ENCODE measurements at regions not wholly inside any gene's neighbourhood (a gene's known extent, or its start where the extent isn't known, plus 50 kb on each side); places are given as distances from the start of the nearest gene placed in this dataset.
"Not testable (repeated sequence)": the region's sequence is repeated elsewhere in the genome, so short reads cannot be mapped to it uniquely, and the experiment has no call there.

GRCh38 chrY:3120234-3120633 lies 185.1 kb downstream of the ZFY start:
- TF ChIP-seq, protein P1, sequence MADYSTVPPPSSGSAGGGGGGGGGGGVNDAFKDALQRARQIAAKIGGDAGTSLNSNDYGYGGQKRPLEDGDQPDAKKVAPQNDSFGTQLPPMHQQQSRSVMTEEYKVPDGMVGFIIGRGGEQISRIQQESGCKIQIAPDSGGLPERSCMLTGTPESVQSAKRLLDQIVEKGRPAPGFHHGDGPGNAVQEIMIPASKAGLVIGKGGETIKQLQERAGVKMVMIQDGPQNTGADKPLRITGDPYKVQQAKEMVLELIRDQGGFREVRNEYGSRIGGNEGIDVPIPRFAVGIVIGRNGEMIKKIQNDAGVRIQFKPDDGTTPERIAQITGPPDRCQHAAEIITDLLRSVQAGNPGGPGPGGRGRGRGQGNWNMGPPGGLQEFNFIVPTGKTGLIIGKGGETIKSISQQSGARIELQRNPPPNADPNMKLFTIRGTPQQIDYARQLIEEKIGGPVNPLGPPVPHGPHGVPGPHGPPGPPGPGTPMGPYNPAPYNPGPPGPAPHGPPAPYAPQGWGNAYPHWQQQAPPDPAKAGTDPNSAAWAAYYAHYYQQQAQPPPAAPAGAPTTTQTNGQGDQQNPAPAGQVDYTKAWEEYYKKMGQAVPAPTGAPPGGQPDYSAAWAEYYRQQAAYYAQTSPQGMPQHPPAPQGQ (CRISPR knock-in tag; IDR thresholded peaks at IDR 0.05; ENCODE audit: borderline replicate concordance) = not testable (repeated sequence)
- TF ChIP-seq NFE2L2 (IDR thresholded peaks at IDR 0.05; ENCODE audit: low read length); EP300 (IDR thresholded peaks at IDR 0.05; ENCODE audit: low read depth in 2 of 2, low read length in 2 of 2); EP300 (CRISPR knock-in tag; IDR thresholded peaks at IDR 0.05; ENCODE audit: borderline replicate concordance); RNF2 (conservative IDR thresholded peaks at IDR 0.05; ENCODE audit: low read depth): not testable (repeated sequence)
